ENCODE measurements at regions not wholly inside any gene's neighbourhood (a gene's known extent, or its start where the extent isn't known, plus 50 kb on each side); places are given as distances from the start of the nearest gene placed in this dataset.

DNA sequence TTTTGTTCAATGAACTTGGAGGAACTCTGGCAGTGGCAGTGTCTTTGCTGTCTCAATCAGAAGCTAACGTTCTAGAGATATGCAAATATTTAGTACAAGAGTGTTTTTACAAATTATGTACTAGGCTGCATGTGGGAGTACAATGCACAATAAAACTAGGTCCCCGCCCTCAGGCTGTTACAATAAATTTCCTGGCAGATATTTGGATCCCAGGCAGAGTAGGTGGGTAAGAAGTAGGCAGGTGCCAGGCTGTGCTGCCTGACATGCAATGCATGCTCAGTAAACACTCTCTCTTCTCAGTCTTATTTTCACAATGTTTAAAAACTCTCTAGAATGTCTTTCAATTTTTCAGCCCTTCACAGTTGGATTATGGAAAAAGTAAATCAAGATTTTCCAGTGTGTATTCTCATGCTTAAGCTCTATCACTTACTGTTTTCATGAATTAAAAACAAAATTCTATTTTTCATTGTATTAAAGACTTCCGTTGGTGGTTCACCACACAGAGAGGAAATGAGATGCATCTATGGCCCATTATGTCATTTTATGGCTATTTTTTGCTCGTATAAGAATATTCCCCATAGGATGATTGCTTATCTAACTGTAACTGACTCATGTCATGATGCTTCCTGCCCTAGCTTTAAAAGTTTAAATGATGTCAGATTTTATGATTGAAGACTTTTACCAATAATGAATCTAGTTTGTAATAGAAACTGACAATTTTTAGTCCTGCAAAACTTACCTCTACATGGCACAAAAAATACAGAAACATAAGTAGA, 346.1 kb downstream of the RND3 start:
- H3K27me3 ChIP-seq (replicated peaks in 1 of 7), result no peaks in the 10 kb centered on the region
- no peak overlapping the region for H3K4me3 ChIP-seq
- DNase-seq, result no peak
- no peak overlapping the region for H3K27ac ChIP-seq
- intact Hi-C loops (cut with DNase I; ENCODE audit: low total_unique reads), result no loop called here
- TF ChIP-seq, protein P1, sequence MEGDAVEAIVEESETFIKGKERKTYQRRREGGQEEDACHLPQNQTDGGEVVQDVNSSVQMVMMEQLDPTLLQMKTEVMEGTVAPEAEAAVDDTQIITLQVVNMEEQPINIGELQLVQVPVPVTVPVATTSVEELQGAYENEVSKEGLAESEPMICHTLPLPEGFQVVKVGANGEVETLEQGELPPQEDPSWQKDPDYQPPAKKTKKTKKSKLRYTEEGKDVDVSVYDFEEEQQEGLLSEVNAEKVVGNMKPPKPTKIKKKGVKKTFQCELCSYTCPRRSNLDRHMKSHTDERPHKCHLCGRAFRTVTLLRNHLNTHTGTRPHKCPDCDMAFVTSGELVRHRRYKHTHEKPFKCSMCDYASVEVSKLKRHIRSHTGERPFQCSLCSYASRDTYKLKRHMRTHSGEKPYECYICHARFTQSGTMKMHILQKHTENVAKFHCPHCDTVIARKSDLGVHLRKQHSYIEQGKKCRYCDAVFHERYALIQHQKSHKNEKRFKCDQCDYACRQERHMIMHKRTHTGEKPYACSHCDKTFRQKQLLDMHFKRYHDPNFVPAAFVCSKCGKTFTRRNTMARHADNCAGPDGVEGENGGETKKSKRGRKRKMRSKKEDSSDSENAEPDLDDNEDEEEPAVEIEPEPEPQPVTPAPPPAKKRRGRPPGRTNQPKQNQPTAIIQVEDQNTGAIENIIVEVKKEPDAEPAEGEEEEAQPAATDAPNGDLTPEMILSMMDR (IDR thresholded peaks at IDR 0.05 in 8 of 11, conservative IDR thresholded peaks at IDR 0.05 in 3 of 11), result no peak
- TF ChIP-seq POLR2A (IDR thresholded peaks at IDR 0.05), result no peak
- no peak for TF ChIP-seq POLR2AphosphoS5 (IDR thresholded peaks at IDR 0.05)
- peaks cover 0 to 13% (median 7%) of the 10 kb centered on the region in 8 donors for H3K9me3 ChIP-seq
- no peaks in the 10 kb centered on the region for H3K36me3 ChIP-seq
- WGBS, 5 donors, result 30 to 34% (median 34%) methylated on average over 4 of the region's 4 CpGs
- no peaks in the 10 kb centered on the region for H3K4me1 ChIP-seq

DNA sequence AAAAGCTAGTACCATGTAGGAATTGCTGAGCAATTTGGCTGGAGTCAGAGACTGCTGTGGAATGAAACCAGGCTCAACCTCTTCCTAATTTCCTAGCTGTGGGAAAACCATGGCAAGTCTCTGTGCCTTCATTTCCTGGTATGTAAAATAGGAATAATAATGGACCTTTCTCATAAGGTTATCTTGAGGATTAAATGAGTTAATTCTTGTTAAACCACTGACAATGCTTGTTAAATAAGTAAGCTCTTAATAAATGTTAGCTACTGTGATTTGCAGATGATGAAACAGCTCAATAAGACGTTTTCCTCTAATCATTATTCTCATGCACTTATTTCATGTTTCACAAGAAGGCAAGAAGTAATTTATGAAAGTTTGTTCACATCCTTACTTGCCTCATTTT, 346.7 kb downstream of the RND3 start:
- H3K4me3 ChIP-seq, result no peak overlapping the region
- no peak for DNase-seq
- H3K27ac ChIP-seq, result no peak overlapping the region
- H3K27me3 ChIP-seq (replicated peaks in 1 of 7), result no peaks in the 10 kb centered on the region
- H3K9me3 ChIP-seq, result peaks cover 0 to 7% (median under 1%) of the 10 kb centered on the region in 8 donors
- intact Hi-C loops (cut with DNase I; ENCODE audit: low total_unique reads), result no loop called here
- H3K36me3 ChIP-seq, result no peaks in the 10 kb centered on the region
- no peaks in the 10 kb centered on the region for H3K4me1 ChIP-seq
- 35 to 63% (median 43%) methylated on average over 1 of the region's 1 CpG for WGBS, 5 donors
- TF ChIP-seq, protein P1 (IDR thresholded peaks at IDR 0.05 in 8 of 11, conservative IDR thresholded peaks at IDR 0.05 in 3 of 11), result no peak
- TF ChIP-seq POLR2A (IDR thresholded peaks at IDR 0.05), result no peak
- no peak for TF ChIP-seq POLR2AphosphoS5 (IDR thresholded peaks at IDR 0.05)

DNA sequence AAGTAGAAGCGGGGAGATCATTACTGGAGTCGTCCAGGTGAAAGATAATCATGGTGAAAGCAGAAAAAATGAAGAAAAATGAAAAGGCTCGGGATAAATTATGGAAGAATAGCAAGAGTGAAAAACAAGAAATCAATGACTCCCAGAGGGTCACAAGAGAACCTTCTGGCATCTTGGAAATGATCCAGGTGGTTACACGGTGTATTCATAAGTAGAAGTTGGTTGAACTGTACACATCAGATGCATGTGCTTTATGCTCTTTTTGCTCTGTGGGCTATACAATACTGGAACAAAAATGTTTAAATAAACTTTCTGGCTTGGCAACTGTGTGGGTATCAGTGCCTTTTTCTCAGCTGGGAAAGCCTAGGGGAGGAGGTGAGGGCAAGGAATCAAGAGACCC, 348.9 kb downstream of the RND3 start:
- Histone ChIP-seq H3K36me3 (no peaks in the 10 kb centered on the region), H3K4me3 (no peak overlapping the region), H3K4me1 (no peaks in the 10 kb centered on the region), H3K27ac (no peak overlapping the region), H3K9me3 (peaks cover 0 to 4% (median 0%) of the 10 kb centered on the region in 8 donors), H3K27me3 (replicated peaks in 1 of 7) (no peaks in the 10 kb centered on the region)
- intact Hi-C loops (cut with DNase I; ENCODE audit: low total_unique reads), result no loop called here
- TF ChIP-seq, protein P1 (IDR thresholded peaks at IDR 0.05 in 8 of 11, conservative IDR thresholded peaks at IDR 0.05 in 3 of 11), result no peak
- TF ChIP-seq POLR2AphosphoS5 (IDR thresholded peaks at IDR 0.05), result no peak
- TF ChIP-seq POLR2A (IDR thresholded peaks at IDR 0.05), result no peak
- no peak for DNase-seq
- 80 to 93% (median 85%) methylated on average over 4 of the region's 4 CpGs for WGBS, 5 donors

DNA sequence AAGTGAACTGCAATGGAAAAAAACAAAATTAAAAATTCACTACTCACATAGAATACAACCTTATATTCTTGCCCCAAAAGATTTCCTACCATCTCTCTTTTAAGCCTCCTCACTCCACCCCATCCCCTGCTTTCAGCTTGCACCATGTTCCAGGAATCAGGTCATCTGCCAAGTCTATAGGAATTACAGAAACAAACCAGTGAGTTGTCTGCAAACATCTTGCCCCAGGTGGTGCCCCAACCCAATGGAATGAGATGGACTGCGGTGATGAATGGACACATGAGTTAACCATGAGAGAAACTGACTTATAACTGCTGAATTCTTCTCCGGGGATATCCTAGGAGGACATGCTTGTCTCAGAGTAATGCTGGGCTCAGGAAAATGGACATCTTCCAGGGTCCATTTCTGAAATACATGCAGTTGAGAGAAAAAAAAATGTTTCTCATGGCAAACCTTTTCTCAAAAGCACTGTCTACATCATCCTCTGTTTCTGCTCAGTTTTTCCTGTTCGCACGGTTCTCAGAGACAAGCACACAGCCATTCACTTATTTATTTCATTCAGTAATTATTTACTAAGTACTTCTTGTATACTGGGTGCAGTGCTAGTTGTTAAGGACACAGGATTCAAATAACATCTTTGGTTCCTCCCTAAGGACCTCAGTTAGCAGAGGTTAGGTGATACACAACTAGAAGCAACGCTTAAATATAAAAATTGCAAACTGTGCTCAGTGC, 350.0 kb downstream of the RND3 start:
- TF ChIP-seq, protein P1 (IDR thresholded peaks at IDR 0.05 in 8 of 11, conservative IDR thresholded peaks at IDR 0.05 in 3 of 11), result no peak
- no peak for TF ChIP-seq POLR2A (IDR thresholded peaks at IDR 0.05)
- no peak for TF ChIP-seq POLR2AphosphoS5 (IDR thresholded peaks at IDR 0.05)
- Histone ChIP-seq H3K4me1 (no peaks in the 10 kb centered on the region), H3K36me3 (no peaks in the 10 kb centered on the region), H3K9me3 (peaks cover 0 to 4% (median 0%) of the 10 kb centered on the region in 8 donors), H3K27ac (no peak overlapping the region), H3K27me3 (replicated peaks in 1 of 7) (no peaks in the 10 kb centered on the region), H3K4me3 (no peak overlapping the region)
- 84 to 96% (median 87%) methylated on average over 5 of the region's 5 CpGs for WGBS, 5 donors
- no peak for DNase-seq
- intact Hi-C loops (cut with DNase I; ENCODE audit: low total_unique reads), result no loop called here

Measured in spleen (tissue), 11 donors.